HG02678 (cell line): ENCODE measurements at regions not wholly inside any gene's neighbourhood (a gene's known extent, or its start where the extent isn't known, plus 50 kb on each side); places are given as distances from the start of the nearest gene placed in this dataset.

ENCODE experiments used
- ATAC-seq: cut with Tn5 transposase; IDR thresholded peaks from one replicate; pipeline ENCODE4 v1.9.1; 2021; ENCODE audit warnings: mild to moderate bottlenecking, moderate library complexity; ENCODE audit not compliant: unreplicated experiment

GRCh38 chr17:33750943-33751701 lies 458.0 kb upstream of the ASIC2 start:
- ATAC-seq, result no peak

- no peak for ATAC-seq
These were observed 458.6 kb upstream of the ASIC2 start for GRCh38 chr17:33751702-33752065.

DNA sequence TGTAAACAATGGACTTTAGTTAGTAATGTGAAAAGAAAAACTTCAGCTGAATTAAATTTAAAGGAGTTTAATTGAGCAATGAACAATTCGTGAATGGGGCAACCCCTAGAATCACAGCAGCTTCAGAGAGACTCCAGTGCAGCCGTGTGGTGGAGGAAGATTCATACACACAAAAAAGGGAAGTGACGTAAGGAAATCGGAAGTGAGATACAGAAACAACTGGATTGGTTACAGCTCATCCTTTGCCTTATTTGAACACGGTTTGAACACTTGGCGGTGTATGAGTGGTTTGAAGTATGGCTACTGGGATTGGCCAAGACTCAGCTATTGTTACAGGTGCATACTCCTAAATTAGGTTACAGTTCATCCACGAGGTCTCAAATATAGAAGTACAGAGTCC lies 460.4 kb upstream of the ASIC2 start:
- ATAC-seq, result no peak

DNA sequence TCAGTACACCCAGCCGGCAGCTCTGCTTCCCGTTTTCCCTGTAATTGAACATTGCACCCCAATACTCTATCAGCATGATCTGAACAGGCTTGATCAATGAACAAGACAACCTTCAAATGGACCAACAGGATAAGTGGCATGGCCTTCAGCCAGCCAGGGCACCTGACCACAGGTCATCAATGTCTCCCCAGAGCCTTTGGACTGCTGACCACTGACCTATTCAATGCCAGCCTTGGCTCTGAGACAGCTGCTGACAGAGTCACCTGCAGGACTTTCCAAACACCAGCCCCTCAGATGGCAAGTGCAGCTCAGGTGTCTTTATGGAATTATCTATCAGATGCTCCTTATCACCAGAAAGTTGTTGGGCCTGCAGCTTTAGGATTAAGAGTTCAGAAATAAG lies 462.9 kb upstream of the ASIC2 start:
- no peak for ATAC-seq

- ATAC-seq, result no peak
These were observed 472.8 kb upstream of the ASIC2 start for GRCh38 chr17:33765871-33766270.

GRCh38 chr17:33766721-33767120 lies 473.6 kb upstream of the ASIC2 start:
- no peak for ATAC-seq

DNA sequence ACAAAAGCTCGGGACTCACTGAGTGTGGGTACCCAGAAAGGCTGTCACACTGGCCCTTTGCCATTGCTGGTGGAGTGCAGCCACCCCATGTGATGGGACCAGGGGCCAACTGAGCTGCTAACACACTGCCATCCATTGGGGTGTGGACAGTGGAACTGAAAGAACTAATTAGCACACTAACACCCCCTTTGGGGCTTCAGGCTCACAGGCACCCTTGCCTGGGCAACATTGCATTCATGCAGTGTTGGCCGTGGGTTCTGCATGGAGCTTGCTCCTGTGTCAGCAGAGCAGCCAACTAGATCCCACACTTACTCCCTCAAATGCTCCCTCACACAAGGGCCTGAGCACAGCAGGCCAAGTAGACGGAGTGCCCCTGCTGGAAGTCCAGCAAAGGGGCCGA lies 476.0 kb upstream of the ASIC2 start:
- no peak for ATAC-seq

- ATAC-seq, result no peak
These were observed 478.8 kb upstream of the CCL2 start for GRCh38 chr17:33776304-33776703.

DNA sequence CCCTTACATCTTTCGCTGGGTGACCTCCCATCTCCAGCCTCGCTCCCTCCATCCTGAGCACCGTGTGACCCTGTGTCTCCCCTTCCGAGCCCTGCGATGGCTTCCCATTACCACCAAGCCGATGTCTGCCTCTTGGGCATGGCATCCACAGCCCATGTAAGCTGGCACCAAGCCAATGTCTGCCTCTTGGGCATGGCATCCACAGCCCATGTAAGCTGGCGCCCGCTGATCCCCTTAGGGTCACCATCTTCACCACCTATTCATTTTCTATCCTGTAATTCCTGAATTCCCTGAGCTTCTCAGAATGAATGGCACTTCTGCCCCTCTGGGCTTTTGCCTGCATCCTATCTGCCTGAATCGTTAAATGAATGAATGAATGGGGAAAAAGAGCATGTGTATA lies 478.2 kb upstream of the CCL2 start:
- ATAC-seq, result no peak

- ATAC-seq, result no peak
These were observed 477.4 kb upstream of the CCL2 start for GRCh38 chr17:33777674-33778073.

DNA sequence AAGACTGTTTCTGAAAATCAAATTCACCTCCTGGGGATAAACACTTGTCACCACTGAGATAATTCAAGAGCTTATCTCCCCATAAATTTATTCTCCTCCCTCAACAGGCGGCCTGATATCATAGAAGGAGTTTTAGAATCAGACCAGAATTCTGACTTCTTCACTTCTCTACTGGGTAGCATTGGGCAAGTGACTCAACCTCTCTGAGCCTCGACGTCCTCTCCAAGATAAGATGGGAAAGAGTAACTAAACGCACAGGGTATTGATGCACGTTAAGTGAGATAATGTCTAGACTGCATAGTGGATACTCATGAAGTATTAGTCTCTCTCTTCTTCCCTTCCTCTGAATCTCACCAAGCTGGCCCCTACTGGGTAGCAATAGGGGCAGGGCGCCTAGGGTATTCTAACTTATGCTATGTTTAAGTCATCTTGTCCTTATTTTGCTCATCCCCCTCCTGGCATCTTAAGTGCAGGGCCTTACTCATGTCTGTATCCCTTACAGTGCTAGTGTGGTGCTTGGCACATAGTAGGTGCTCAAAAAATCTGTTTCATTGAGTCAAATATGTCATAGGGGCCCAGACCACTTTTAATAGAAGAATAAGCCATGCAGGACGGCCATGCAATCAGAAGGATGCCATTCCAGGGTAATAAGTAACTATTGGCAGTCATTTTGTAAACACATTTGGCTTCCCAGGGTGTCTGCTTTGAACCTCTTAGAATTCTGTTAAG lies 476.4 kb upstream of the CCL2 start:
- no peak for ATAC-seq

- no peak for ATAC-seq
These were observed 475.9 kb upstream of the CCL2 start for GRCh38 chr17:33779234-33779591.

- ATAC-seq, result no peak
These were observed 469.8 kb upstream of the CCL2 start for GRCh38 chr17:33785281-33785680.

DNA sequence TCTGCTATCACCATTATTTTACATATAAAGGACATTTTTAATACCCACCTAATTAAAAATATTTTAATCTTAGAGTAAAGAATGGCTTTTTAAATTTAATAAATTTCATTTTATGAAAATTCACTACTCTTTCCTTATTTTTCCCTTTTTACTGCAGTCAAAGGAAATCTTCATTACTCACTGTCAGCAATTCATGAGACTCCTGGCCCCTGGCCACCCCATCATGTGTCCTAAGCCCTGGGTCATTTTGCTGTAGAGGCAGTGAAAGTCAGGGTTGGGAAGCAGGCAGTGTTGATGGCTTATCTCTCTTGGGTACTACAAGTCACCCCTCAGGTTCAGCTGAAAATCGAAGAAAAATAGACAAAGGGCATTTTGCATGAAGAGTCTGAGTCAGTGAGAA lies 468.6 kb upstream of the CCL2 start:
- ATAC-seq, result no peak

DNA sequence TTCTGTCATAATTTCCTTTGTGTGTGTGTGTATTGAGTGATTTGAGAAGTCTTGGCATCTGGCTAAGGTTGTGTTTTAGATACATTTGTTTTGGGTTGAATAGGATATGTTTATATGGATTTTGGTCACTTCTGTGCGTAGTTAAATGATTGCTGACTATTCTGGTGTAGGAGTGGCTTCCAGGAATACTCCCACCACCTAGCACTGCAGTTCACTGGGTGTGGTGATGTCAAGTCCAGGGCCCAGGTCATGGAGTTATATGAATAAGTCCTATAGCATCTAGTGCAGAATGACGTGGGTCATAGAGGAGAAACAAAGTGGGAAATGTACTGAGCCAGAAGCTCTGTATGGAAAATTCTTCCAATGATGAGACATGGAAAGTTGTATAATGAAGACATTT lies 465.4 kb upstream of the CCL2 start:
- ATAC-seq, result no peak

DNA sequence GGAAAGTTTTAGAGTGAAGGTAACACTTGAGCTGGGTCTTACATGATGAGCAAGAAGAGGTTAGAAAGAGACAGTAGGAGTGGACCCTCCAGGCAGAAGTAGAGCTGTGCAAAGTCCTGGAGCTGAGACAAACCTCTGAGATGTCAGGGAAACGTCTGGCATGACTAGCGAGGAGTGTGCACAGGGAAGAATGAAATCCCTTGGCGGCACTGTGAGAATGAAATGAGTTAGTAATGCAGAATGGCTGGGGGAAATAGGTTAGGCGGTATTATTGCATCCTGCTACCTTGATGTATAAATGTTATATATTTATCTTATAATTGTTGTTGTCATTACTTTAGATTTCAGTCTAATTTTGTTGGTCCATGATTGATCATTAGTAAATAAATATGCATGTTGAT lies 457.9 kb upstream of the CCL2 start:
- no peak for ATAC-seq

GRCh38 chr17:33798308-33798707 lies 456.8 kb upstream of the CCL2 start:
- ATAC-seq, result no peak

GRCh38 chr17:33802349-33803198 lies 452.5 kb upstream of the CCL2 start:
- no peak for ATAC-seq

DNA sequence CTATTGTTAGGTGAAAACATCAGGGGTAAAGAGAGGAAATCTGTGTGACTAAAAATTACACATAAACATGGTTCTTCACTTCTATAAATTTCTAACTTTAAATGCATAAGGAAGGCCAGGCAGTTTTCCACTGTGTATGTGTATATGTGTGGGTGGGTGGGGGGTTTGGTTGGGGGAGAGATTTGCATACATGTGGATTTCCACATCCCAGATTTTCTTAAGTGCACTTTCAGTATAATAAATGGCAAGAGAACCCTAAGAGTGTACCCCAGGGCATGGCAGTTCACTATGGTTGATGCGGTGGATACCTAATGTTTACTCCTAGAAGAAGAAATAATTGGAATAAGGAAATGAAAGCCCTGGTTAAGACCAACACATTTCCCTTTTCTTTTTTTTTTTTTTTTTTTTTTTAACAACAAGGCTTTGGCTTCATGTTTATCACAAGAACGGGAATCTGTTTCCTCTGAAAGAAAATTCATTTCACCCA lies 451.8 kb upstream of the CCL2 start:
- ATAC-seq, result no peak

- ATAC-seq, result no peak
These were observed 451.4 kb upstream of the CCL2 start for GRCh38 chr17:33803686-33804085.

- no peak for ATAC-seq
These were observed 450.7 kb upstream of the CCL2 start for GRCh38 chr17:33804401-33804800.

DNA sequence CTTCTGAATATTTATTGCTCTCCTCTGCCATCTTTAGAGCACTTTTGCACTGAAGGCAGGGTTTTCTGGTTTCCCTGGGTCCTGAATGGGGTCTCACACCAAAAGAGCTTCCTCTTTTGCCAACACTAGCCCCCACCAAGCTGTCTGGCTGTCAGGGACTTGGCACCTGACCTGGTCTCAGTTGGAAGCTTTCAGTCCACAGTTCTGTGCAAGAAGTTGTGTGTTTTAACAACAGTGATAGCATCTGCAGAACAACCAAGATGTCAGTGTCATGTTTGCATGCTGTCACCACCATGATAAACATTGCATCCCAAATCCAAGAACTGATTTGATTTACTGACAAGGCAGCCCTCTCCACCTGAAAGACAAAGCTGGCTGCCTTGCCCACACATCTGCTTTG lies 448.5 kb upstream of the CCL2 start:
- no peak for ATAC-seq
